GM12878 (cell line): ENCODE measurements at regions not wholly inside any gene's neighbourhood (a gene's known extent, or its start where the extent isn't known, plus 50 kb on each side); places are given as distances from the start of the nearest gene placed in this dataset.

Experiments
- ATAC-seq: fragments of 200-7000 bp; cut with Tn5 transposase; 3 replicates; pipeline ENCODE4 v1.9.1; 2020; ENCODE audit warnings: mild to moderate bottlenecking, moderate library complexity
- BruUV-seq: library from RNA; stranded (reverse); fragments of 400-500 nt; replicated peaks from 2 replicates; lab custom pipeline; 2021; lab: Mats Ljungman, UMichigan
- CTCF ChIA-PET: fragments of 300-600 bp; sonication (Branson Sonifier 250); formaldehyde crosslinking; extraction: SDS; loops from one replicate; lab custom pipeline; 2021; ENCODE audit warnings: inconsistent platforms; lab: Yijun Ruan, JAX
- POLR2A ChIA-PET: fragments of 350-600 bp; formaldehyde crosslinking; extraction: SDS; loops from one replicate; lab custom pipeline; 2021; ENCODE audit warnings: inconsistent platforms; lab: Charles Lee
- RAD21 ChIA-PET: fragments of 300-600 bp; sonication (Branson Sonifier 250); formaldehyde crosslinking; loops from one replicate; lab custom pipeline; 2023; ENCODE audit warnings: antibody characterized with exemption; ENCODE audit not compliant: unreplicated experiment; lab: Charles Lee
- SMC1A ChIA-PET: fragments of 300-600 bp; sonication (Branson Sonifier 250); formaldehyde crosslinking; loops from one replicate; lab custom pipeline; 2023; ENCODE audit not compliant: unreplicated experiment, uncharacterized antibody; lab: Charles Lee
- DNase-seq: peaks from one replicate; pipeline ENCODE4 v3.0.0-alpha.2; 2011; ENCODE audit warnings: low read depth, low spot score
- FAIRE-seq: peaks from 3 replicates; lab custom pipeline; 2011; peaks lifted over from hg19 to GRCh38; lab: Jason Lieb, UNC
- H2AFZ ChIP-seq: 2 replicates; pipeline ENCODE4 v1.6.0; 2011; ENCODE audit warnings: low read depth, low read length, control low read depth; ENCODE audit not compliant: control insufficient read depth
- H3K27ac ChIP-seq: 2 replicates; pipeline ENCODE4 v1.5.1; 2011; ENCODE audit warnings: control low read depth; ENCODE audit not compliant: control insufficient read depth, insufficient read depth
- H3K27me3 ChIP-seq, 2 experiments: replicated peaks in 1 of 2; 2 replicates each; pipeline versions ENCODE4 v1.6.0 to v1.6.1; 2011; ENCODE audit warnings: low read length in 1 of 2; ENCODE audit not compliant: control insufficient read depth in 2 of 2, insufficient read depth in 2 of 2
- H3K36me3 ChIP-seq, 2 experiments: 2 replicates each; pipeline ENCODE4 v1.5.1; 2011; ENCODE audit warnings: low read length in 1 of 2; ENCODE audit not compliant: control insufficient read depth in 2 of 2, insufficient read depth in 2 of 2
- H3K4me1 ChIP-seq: 2 replicates; pipeline ENCODE4 v1.6.1; 2011; ENCODE audit warnings: mild to moderate bottlenecking, low read length, moderate library complexity, mixed read lengths; ENCODE audit not compliant: control insufficient read depth, insufficient read depth
- H3K4me2 ChIP-seq: 2 replicates; pipeline ENCODE4 v1.6.0; 2011; ENCODE audit warnings: control low read depth; ENCODE audit not compliant: control insufficient read depth, insufficient read depth
- H3K4me3 ChIP-seq: fragments of 200-600 bp; sonication (generic); 2 replicates; pipeline ENCODE4 v1.5.1; 2016
- H3K79me2 ChIP-seq: 2 replicates; pipeline ENCODE4 v1.6.0; 2011; ENCODE audit warnings: low read length; ENCODE audit not compliant: control insufficient read depth, insufficient read depth
- H3K9ac ChIP-seq: 2 replicates; pipeline ENCODE4 v1.8.0; 2011; ENCODE audit warnings: low read length, control low read depth, mixed read lengths; ENCODE audit not compliant: control insufficient read depth, insufficient read depth
- H3K9me3 ChIP-seq: replicated peaks from 3 replicates; pipeline ENCODE4 v1.5.1; 2011; ENCODE audit warnings: mild to moderate bottlenecking, low read length; ENCODE audit not compliant: control insufficient read depth, insufficient read depth
- H4K20me1 ChIP-seq: 2 replicates; pipeline ENCODE4 v1.6.0; 2011; ENCODE audit not compliant: control insufficient read depth, insufficient read depth
- MTA3 ChIP-seq: IDR thresholded peaks from 2 replicates; pipeline ENCODE4 v1.6.1; 2012; ENCODE audit warnings: low read length, inconsistent platforms, borderline replicate concordance
- MXI1 ChIP-seq: fragments of 150-350 bp; IDR thresholded peaks from 2 replicates; pipeline ENCODE4 v1.6.1; 2011; ENCODE audit warnings: low read depth, mild to moderate bottlenecking, inconsistent platforms, low read length, improper control_type of control experiment
- NR2F1 ChIP-seq: fragments of 450-650 bp; conservative IDR thresholded peaks from 2 replicates; pipeline ENCODE4 v1.6.1; 2017; ENCODE audit warnings: mild to moderate bottlenecking
- POLR2A ChIP-seq: IDR thresholded peaks from 2 replicates; pipeline ENCODE4 v1.6.1; 2011; ENCODE audit warnings: low read depth, mild to moderate bottlenecking, low read length
- RB1 ChIP-seq: fragments of 450-650 bp; formaldehyde crosslinking; IDR thresholded peaks from 2 replicates; pipeline ENCODE4 v1.6.1; 2017; ENCODE audit warnings: mild to moderate bottlenecking, borderline replicate concordance
- RUNX3 ChIP-seq: IDR thresholded peaks from 2 replicates; pipeline ENCODE4 v1.6.1; 2012; ENCODE audit warnings: low read length, inconsistent platforms
- TAF1 ChIP-seq: IDR thresholded peaks from 2 replicates; pipeline ENCODE4 v1.6.1; 2011; ENCODE audit warnings: mild to moderate bottlenecking, low read depth, low read length, borderline replicate concordance
- in situ Hi-C: fragments of 300-500 bp; cut with MboI; formaldehyde crosslinking; loops from 9 replicates; pipeline ENCODE4 v1.14.3; 2018; ENCODE audit warnings: mixed read lengths
- intact Hi-C: fragments of 100-400 bp; cut with micrococcal nuclease; formaldehyde crosslinking; loops from one replicate; pipeline ENCODE4 v1.14.2; 2022; ENCODE audit not compliant: unreplicated experiment
- TF ChIP-seq, protein P1 (sequence below): IDR thresholded peaks from 2 replicates; pipeline ENCODE4 v1.6.1; 2012; ENCODE audit warnings: low read depth, low read length, improper control_type of control experiment
- TF ChIP-seq, protein P2 (sequence below): fragments of 450-650 bp; IDR thresholded peaks from 2 replicates; pipeline ENCODE4 v1.6.1; 2017; ENCODE audit warnings: mild to moderate bottlenecking, moderate library complexity

DNA sequence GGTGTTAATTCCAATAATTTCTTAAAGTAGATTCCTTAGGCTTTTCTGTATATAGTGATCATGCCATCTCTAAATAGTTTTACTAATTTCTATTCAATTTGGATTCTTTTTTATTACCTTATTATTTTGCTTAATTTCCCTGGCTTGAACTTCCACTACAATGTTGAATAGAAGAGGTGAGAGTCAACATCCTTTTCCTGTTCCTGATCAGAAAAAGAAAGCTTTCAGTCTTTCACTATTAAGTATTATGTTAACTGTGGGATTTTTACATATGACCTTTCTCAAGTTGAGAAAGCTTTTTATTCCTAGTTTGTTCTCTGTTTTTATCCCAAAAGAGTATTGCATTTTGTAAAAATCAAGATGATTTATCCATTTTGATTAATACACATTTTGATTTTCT is 574.5 kb upstream of the TLE4 start:
- DNase-seq (no peak), ATAC-seq (no peak)
- Histone ChIP-seq H4K20me1 (no peaks in the 10 kb centered on the region), H2AFZ (no peak overlapping the region), H3K27me3 (no peaks in the 10 kb centered on the region), H3K9ac (no peak overlapping the region), H3K4me2 (no peak overlapping the region), H3K4me1 (no peaks in the 10 kb centered on the region), H3K79me2 (no peaks in the 10 kb centered on the region), H3K27ac (no peak overlapping the region), H3K4me3 (no peak overlapping the region), H3K36me3 (no peaks in the 10 kb centered on the region)
- ChIA-PET CTCF (no interaction called here), RAD21 (no interaction called here), SMC1A (no interaction called here), POLR2A (no interaction called here)
- BruUV-seq, result no TSS peak
- TF ChIP-seq MXI1 (no peak), POLR2A (no peak), RB1 (no peak), RUNX3 (no peak), NR2F1 (no peak), MTA3 (no peak), TAF1 (no peak)
- TF ChIP-seq, protein P1, sequence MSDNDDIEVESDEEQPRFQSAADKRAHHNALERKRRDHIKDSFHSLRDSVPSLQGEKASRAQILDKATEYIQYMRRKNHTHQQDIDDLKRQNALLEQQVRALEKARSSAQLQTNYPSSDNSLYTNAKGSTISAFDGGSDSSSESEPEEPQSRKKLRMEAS, result no peak
- TF ChIP-seq, protein P2, sequence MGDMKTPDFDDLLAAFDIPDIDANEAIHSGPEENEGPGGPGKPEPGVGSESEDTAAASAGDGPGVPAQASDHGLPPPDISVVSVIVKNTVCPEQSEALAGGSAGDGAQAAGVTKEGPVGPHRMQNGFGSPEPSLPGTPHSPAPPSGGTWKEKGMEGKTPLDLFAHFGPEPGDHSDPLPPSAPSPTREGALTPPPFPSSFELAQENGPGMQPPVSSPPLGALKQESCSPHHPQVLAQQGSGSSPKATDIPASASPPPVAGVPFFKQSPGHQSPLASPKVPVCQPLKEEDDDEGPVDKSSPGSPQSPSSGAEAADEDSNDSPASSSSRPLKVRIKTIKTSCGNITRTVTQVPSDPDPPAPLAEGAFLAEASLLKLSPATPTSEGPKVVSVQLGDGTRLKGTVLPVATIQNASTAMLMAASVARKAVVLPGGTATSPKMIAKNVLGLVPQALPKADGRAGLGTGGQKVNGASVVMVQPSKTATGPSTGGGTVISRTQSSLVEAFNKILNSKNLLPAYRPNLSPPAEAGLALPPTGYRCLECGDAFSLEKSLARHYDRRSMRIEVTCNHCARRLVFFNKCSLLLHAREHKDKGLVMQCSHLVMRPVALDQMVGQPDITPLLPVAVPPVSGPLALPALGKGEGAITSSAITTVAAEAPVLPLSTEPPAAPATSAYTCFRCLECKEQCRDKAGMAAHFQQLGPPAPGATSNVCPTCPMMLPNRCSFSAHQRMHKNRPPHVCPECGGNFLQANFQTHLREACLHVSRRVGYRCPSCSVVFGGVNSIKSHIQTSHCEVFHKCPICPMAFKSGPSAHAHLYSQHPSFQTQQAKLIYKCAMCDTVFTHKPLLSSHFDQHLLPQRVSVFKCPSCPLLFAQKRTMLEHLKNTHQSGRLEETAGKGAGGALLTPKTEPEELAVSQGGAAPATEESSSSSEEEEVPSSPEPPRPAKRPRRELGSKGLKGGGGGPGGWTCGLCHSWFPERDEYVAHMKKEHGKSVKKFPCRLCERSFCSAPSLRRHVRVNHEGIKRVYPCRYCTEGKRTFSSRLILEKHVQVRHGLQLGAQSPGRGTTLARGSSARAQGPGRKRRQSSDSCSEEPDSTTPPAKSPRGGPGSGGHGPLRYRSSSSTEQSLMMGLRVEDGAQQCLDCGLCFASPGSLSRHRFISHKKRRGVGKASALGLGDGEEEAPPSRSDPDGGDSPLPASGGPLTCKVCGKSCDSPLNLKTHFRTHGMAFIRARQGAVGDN, result no peak
- TF ChIP-seq, all 136 proteins: peak for 0
- in situ Hi-C loops (no loop called here), intact Hi-C loops (no loop called here)
- no peak for FAIRE-seq
- H3K9me3 ChIP-seq, result no peaks in the 10 kb centered on the region
